Prostate gland (tissue), 2 donors: ENCODE measurements at regions not wholly inside any gene's neighbourhood (a gene's known extent, or its start where the extent isn't known, plus 50 kb on each side); places are given as distances from the start of the nearest gene placed in this dataset.

Source experiments
- POLR2A ChIP-seq: fragments of 450-650 bp; IDR thresholded peaks from one replicate; pipeline ENCODE4 v1.6.1; 2016; ENCODE audit warnings: antibody characterized with exemption, mild to moderate bottlenecking
- POLR2AphosphoS5 ChIP-seq: sonication (generic); formaldehyde crosslinking; IDR thresholded peaks from one replicate; pipeline ENCODE4 v1.6.1; 2017; ENCODE audit warnings: antibody characterized with exemption
- TF ChIP-seq, protein P1 (sequence below), 4 experiments: fragments of 200-600 bp in 2 of 4; fragments of 450-650 bp in 2 of 4; sonication (generic) in 2 of 4; IDR thresholded peaks; 1 replicate in 3 of 4; 2 replicates in 1 of 4; pipeline ENCODE4 v1.5.1; 2016 to 2019; ENCODE audit warnings: antibody characterized with exemption in 4 of 4, mild to moderate bottlenecking in 2 of 4, moderate library complexity in 2 of 4

DNA sequence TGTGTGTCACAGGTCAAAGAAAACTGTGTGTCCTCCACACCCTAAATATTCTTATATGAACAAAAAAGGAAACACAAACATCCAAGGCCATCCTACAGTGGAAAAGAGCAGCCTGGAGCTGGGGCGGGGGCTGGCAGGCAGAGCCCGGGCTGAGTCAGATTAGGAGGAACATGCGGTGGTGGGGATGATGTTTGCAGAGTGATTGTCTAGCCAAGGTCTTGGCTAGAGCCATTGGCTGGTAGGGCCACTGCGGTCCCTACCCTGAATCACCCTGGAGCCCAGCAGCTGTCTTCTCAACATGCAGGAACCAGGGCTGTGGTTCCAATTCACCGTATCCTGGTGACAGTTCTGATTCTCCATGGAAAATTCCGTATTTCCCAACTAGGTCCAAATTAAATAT is 439.5 kb downstream of the FGF9 start:
- TF ChIP-seq, protein P1, sequence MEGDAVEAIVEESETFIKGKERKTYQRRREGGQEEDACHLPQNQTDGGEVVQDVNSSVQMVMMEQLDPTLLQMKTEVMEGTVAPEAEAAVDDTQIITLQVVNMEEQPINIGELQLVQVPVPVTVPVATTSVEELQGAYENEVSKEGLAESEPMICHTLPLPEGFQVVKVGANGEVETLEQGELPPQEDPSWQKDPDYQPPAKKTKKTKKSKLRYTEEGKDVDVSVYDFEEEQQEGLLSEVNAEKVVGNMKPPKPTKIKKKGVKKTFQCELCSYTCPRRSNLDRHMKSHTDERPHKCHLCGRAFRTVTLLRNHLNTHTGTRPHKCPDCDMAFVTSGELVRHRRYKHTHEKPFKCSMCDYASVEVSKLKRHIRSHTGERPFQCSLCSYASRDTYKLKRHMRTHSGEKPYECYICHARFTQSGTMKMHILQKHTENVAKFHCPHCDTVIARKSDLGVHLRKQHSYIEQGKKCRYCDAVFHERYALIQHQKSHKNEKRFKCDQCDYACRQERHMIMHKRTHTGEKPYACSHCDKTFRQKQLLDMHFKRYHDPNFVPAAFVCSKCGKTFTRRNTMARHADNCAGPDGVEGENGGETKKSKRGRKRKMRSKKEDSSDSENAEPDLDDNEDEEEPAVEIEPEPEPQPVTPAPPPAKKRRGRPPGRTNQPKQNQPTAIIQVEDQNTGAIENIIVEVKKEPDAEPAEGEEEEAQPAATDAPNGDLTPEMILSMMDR (IDR thresholded peaks at IDR 0.05): no peak
- TF ChIP-seq POLR2A: no peak
- no peak for TF ChIP-seq POLR2AphosphoS5
